ENCODE measurements at regions not wholly inside any gene's neighbourhood (a gene's known extent, or its start where the extent isn't known, plus 50 kb on each side); places are given as distances from the start of the nearest gene placed in this dataset.
A peak's percentile ranks its signal among the peaks of the same experiment; 100 is the strongest.

GRCh38 chr9:13596383-13596970 is 317.0 kb upstream of the MPDZ start:
- DNase-seq (ENCODE audit: low read depth): no peak

DNA sequence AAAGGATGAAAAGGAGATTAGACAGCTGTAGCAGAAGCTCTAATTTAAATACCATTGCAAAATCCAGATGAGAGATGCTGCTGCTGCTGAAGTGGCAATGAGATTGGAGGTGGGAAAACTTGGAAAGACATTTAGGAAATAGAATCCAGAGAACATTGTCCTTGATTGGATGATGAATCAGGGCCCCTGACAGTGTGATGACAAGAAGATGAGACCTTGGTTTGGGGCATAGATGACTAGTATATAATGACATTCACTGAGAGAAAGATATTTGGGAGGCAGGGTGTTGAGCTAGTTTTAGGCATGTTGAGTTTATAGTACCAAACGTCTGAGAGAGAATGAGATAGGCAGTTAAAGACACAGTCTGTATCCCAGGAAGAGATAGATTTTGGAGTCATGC is 311.5 kb upstream of the MPDZ start:
- no peak for DNase-seq (ENCODE audit: low read depth)

DNA sequence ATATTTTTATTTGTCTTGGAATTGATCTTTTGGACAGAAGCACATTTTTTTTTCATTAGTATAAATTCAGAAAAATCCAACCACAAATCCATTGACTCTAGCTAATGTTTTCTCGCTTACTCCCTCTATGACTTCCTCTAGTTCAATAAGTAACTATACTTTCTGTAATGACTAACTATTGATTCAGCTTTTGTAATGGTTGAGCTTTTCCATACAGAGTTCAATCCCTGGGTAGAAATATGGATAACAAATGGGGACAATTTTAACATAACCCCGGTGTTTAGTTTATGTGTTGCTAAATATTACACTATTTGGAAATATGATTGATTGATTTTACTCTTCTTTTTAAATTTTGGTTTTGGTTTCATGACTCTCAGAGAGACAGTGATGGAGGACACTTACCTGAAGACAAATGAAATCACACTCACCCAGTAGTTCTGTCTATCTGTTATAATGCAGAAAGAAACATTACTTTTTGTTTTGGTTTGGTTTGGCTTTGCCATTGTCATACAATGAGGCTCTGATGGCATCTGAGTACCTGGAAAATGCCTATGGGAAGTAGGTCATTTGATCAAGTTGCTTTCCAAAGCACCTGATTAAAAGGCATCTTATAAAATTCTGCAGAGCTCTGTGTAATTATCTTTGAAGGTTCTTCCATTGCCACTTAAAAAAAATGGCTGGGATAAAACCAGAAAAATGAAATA is 309.7 kb upstream of the MPDZ start:
- DNase-seq (ENCODE audit: low read depth): no peak

GRCh38 chr9:13588151-13589033 is 308.9 kb upstream of the MPDZ start:
- no peak for DNase-seq (ENCODE audit: low read depth)

DNA sequence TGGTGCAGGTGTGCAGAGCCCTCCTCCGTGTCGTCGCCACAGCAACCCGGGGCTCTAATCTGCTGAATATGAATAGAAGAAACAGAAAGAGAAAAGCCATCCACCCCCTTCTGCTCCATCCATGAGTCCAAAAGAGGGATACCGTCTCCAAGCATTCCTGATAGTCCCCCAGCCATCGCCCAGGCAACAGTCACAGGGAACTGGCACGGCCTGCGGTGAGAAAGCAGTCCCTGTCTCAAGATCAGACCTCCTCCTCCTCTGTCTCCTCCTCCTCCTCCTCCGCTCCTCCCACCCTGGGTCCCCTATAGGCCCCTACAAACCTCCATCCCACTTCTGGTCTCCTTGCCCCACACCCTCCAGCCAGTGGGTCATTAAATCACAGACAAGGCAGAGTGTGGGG is 308.1 kb upstream of the MPDZ start:
- no peak for DNase-seq (ENCODE audit: low read depth)

- no peak for DNase-seq (ENCODE audit: low read depth)
These were observed 307.3 kb upstream of the MPDZ start for GRCh38 chr9:13586587-13587374.

- no peak for DNase-seq (ENCODE audit: low read depth)
These were observed 301.3 kb upstream of the MPDZ start for GRCh38 chr9:13580760-13581159.

- DNase-seq (ENCODE audit: low read depth): no peak
These were observed 300.6 kb upstream of the MPDZ start for GRCh38 chr9:13580131-13580530.

GRCh38 chr9:13576101-13576500 is 296.6 kb upstream of the MPDZ start:
- no peak for DNase-seq (ENCODE audit: low read depth)

DNA sequence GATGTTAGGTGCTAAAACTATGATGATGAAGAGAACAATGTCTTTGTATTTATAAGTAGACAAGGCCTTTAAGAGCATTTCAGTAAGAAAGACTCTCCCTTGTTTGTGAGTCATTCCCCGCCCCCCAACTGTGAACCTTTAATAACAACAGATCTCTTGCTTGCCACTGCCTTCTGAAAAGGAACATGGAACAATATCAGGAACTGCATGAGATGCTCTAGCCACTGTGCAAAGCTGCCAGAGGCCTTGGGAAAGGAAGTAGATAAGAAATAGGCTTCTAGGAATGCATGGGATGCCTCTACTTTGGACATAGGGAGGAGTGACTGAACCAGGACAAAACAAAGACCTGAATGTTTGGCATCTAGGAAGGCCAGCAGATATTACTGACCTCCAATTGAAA is 296.1 kb upstream of the MPDZ start:
- no peak for DNase-seq (ENCODE audit: low read depth)

GRCh38 chr9:13570068-13570974 is 290.8 kb upstream of the MPDZ start:
- peak; percentile 32 for DNase-seq (ENCODE audit: low read depth)

GRCh38 chr9:13569602-13570067 is 290.1 kb upstream of the MPDZ start:
- no peak for DNase-seq (ENCODE audit: low read depth)

- no peak for DNase-seq (ENCODE audit: low read depth)
These were observed 289.5 kb upstream of the MPDZ start for GRCh38 chr9:13568841-13569601.

- DNase-seq (ENCODE audit: low read depth): no peak
These were observed 288.9 kb upstream of the MPDZ start for GRCh38 chr9:13568405-13568804.

- peak; percentile 13 for DNase-seq (ENCODE audit: low read depth)
These were observed 288.3 kb upstream of the MPDZ start for GRCh38 chr9:13567833-13568232.

GRCh38 chr9:13557746-13558145 is 278.3 kb upstream of the MPDZ start:
- DNase-seq (ENCODE audit: low read depth): no peak

DNA sequence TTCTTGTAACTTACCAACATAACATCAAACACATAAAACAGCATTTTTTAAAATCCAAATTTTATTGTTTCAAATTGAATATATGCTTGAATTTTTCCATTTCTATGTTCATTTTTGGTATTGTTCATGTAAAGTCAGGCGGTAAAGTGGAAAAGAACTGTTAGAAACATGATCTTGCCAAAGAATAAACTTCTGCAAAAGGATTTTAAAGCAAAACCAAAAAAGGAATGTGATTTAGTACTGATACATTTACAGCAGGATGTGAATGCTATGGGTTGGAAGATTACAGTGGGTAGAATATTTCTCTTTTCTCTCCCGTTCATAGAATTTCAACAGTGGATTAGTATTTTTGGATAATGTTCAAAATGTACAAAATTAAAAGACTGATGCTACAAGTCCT is 277.2 kb upstream of the MPDZ start:
- DNase-seq (ENCODE audit: low read depth): no peak

DNA sequence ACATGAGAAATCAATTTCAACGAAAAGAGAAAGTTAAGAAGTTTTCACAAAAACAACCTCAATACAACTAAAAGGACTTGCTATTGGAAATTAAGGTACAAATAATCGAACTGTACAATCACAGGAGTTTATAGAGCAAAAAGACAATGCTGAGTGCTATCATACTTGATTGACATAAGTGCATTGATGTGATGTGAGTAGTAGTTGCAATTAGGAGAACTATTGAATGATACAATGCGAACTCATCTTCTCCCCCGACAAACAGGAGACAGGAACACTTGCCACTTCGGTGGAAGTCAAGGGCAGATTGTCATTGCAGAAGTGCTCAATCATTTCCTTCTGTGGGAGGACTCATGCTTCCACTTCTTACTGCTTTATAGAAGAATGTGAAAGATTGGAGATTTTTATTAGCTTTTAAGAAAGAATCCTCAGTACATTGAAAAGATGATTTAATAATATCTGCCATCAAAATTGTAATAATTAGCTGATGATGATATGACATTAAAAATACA is 276.6 kb upstream of the MPDZ start:
- no peak for DNase-seq (ENCODE audit: low read depth)

DNA sequence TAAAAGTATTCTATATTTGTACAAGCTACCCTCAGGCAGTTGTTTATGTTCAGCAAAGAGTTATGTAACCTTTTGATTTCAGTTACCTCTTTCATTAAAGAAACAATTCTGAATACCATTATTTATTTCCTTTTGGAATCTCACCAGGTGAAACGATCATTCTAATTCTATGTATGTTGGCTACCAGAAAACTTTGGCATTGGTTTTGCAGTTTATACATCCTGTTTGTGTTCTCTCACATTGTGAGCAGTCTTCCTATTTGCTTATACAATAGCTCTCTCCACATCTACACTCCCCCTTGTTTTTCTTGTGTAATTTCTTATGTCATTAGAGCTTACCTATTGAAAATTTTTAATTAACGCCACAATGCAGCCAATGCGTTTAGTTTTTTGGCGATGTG is 276.0 kb upstream of the MPDZ start:
- DNase-seq (ENCODE audit: low read depth): no peak

DNA sequence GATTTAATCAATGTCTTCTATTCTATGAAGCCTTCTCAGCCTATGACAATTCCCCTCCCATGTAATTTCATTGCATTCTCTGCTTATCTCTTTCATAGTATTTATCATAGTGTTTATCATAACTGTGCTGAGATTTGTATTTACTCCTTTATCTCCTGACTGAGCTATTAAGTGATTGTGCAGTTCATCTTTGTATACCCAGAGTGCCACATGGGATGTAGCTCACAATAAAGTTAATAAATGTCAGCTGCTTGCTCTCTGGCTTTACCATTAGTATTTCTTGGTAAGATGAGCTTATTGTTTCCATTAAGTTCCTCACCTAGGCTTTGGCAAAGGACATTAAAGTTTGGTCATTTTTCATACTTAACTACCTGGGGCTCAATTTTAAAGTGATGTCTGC is 275.1 kb upstream of the MPDZ start:
- no peak for DNase-seq (ENCODE audit: low read depth)

Measured in stromal cell of bone marrow (primary cell).